PC-9 (cell line): ENCODE measurements at regions not wholly inside any gene's neighbourhood (a gene's known extent, or its start where the extent isn't known, plus 50 kb on each side); places are given as distances from the start of the nearest gene placed in this dataset.

ENCODE experiments used
- BruUV-seq: library from RNA; stranded (reverse); fragments of 400-500 nt; replicated peaks from 2 replicates; lab custom pipeline; 2021; lab: Mats Ljungman, UMichigan
- CTCF ChIA-PET: fragments of 300-600 bp; sonication (Branson Sonifier 250); formaldehyde crosslinking; loops from one replicate; lab custom pipeline; 2022; ENCODE audit warnings: antibody characterized with exemption; lab: Charles Lee
- POLR2A ChIA-PET: fragments of 300-600 bp; sonication (Branson Sonifier 250); formaldehyde crosslinking; loops from one replicate; lab custom pipeline; 2022; ENCODE audit warnings: antibody characterized with exemption; ENCODE audit not compliant: unreplicated experiment; lab: Charles Lee
- DNase-seq, 2 experiments: peaks; one replicate each; pipeline versions ENCODE4 v3.0.0 to v3.0.0-alpha.2; 2015 to 2022; ENCODE audit warnings: mixed read lengths in 1 of 2
- H2AFZ ChIP-seq: fragments of 200-600 bp; sonication (generic); 2 replicates; pipeline ENCODE4 v1.8.1; 2017; ENCODE audit warnings: antibody characterized with exemption
- H3F3A ChIP-seq: fragments of 200-600 bp; sonication (generic); 2 replicates; pipeline ENCODE4 v1.8.1; 2017; ENCODE audit warnings: antibody characterized with exemption, mild to moderate bottlenecking, low read depth; ENCODE audit not compliant: insufficient read depth
- H3K27ac ChIP-seq: fragments of 200-600 bp; sonication (generic); 2 replicates; pipeline ENCODE4 v1.6.1; 2016; ENCODE audit warnings: mixed run types
- H3K27me3 ChIP-seq: fragments of 200-600 bp; sonication (generic); 2 replicates; pipeline ENCODE4 v1.6.1; 2016; ENCODE audit warnings: low read depth, mixed run types; ENCODE audit not compliant: insufficient read depth
- H3K36me3 ChIP-seq: fragments of 200-600 bp; sonication (generic); 2 replicates; pipeline ENCODE4 v1.6.1; 2016; ENCODE audit warnings: low read depth, mixed run types
- H3K4me1 ChIP-seq: fragments of 200-600 bp; sonication (generic); replicated peaks from 2 replicates; pipeline ENCODE4 v1.6.1; 2016; ENCODE audit warnings: mixed run types; ENCODE audit not compliant: insufficient read depth
- H3K4me2 ChIP-seq: fragments of 200-600 bp; sonication (generic); 2 replicates; pipeline ENCODE4 v1.6.1; 2017; ENCODE audit warnings: mixed run types
- H3K4me3 ChIP-seq: fragments of 200-600 bp; sonication (generic); 2 replicates; pipeline ENCODE4 v1.6.1; 2016; ENCODE audit warnings: mixed run types
- H3K79me2 ChIP-seq: fragments of 200-600 bp; sonication (generic); 2 replicates; pipeline ENCODE4 v1.6.1; 2017; ENCODE audit warnings: low read depth, mixed run types
- H3K9me2 ChIP-seq: fragments of 200-600 bp; sonication (generic); 2 replicates; pipeline ENCODE4 v1.8.1; 2017; ENCODE audit warnings: mild to moderate bottlenecking; ENCODE audit not compliant: insufficient read depth
- H3K9me3 ChIP-seq: fragments of 200-600 bp; sonication (generic); 2 replicates; pipeline ENCODE4 v1.8.1; 2016; ENCODE audit warnings: low read depth; ENCODE audit not compliant: insufficient read depth
- H4K20me1 ChIP-seq: fragments of 200-600 bp; sonication (generic); 2 replicates; pipeline ENCODE4 v1.8.1; 2017; ENCODE audit not compliant: insufficient read depth
- EZH2 ChIP-seq: fragments of 200-600 bp; sonication (generic); IDR thresholded peaks from 2 replicates; pipeline ENCODE4 v1.8.0; 2017; ENCODE audit warnings: antibody characterized with exemption, low read depth
- intact Hi-C: fragments of 100-400 bp; cut with micrococcal nuclease; formaldehyde crosslinking; loops from one replicate; pipeline ENCODE4 v1.10.0; 2022; ENCODE audit not compliant: unreplicated experiment
- TF ChIP-seq, protein P1 (sequence below): fragments of 200-600 bp; sonication (generic); conservative IDR thresholded peaks from 2 replicates; pipeline ENCODE4 v1.6.1; 2017; ENCODE audit warnings: mixed run types, antibody characterized with exemption, mild to moderate bottlenecking, moderate library complexity

DNA sequence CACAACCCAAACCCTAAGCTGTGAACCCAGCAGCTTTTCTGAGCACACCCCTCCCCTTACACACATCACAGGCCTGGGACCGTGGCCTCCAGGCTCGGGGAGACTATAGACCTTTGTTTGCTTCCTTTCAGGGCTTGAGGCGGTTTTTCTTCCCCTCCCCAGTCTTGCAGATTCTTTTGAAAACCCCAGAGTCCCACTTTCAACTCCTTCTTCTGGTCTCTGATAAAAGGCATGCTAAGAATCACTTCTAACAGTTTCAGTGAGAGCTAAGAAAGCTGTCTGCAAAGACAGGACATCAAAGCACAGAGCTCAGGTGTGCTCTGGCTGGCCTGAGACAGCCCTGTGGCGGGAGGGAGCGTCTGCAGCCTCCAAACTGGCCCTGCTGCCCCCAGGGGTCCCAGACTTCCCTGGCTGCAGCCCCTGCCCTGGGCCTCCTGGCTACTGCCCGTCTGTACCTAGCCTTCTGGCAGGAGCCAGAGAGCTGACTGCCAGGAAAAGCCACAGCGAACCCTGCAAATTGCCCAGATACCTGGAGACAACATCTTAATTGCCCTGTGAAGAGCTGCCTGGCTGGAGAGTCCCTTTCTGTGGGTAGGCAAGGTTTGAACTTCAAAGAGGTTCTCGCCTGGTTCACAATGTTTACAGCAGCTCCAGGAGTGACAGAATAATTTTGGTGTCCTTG, 138.9 kb downstream of the GADD45G start:
- ChIA-PET POLR2A (no interaction called here), CTCF (interaction anchor here (0.7 kb wide), 1 partner anchor 780 kb away, joined by 3 read pairs; no protein-coding TSS in a partner anchor)
- Histone ChIP-seq H3K9me2 (no peaks in the 10 kb centered on the region), H3K27me3 (peaks cover 75% of the 10 kb centered on the region), H3K79me2 (no peaks in the 10 kb centered on the region), H3K4me3 (no peak overlapping the region), H3K4me1 (no peaks in the 10 kb centered on the region), H2AFZ (no peak overlapping the region), H3K9me3 (peaks cover 4% of the 10 kb centered on the region; the same call in 1 of the 2 replicates), H3F3A (no peaks in the 10 kb centered on the region), H3K36me3 (no peaks in the 10 kb centered on the region), H3K27ac (no peak overlapping the region), H3K4me2 (no peak overlapping the region), H4K20me1 (no peaks in the 10 kb centered on the region)
- intact Hi-C loops = no loop called here
- no peak for DNase-seq
- BruUV-seq = no TSS peak
- TF ChIP-seq, protein P1, sequence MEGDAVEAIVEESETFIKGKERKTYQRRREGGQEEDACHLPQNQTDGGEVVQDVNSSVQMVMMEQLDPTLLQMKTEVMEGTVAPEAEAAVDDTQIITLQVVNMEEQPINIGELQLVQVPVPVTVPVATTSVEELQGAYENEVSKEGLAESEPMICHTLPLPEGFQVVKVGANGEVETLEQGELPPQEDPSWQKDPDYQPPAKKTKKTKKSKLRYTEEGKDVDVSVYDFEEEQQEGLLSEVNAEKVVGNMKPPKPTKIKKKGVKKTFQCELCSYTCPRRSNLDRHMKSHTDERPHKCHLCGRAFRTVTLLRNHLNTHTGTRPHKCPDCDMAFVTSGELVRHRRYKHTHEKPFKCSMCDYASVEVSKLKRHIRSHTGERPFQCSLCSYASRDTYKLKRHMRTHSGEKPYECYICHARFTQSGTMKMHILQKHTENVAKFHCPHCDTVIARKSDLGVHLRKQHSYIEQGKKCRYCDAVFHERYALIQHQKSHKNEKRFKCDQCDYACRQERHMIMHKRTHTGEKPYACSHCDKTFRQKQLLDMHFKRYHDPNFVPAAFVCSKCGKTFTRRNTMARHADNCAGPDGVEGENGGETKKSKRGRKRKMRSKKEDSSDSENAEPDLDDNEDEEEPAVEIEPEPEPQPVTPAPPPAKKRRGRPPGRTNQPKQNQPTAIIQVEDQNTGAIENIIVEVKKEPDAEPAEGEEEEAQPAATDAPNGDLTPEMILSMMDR = no peak
- TF ChIP-seq EZH2 = no peak

DNA sequence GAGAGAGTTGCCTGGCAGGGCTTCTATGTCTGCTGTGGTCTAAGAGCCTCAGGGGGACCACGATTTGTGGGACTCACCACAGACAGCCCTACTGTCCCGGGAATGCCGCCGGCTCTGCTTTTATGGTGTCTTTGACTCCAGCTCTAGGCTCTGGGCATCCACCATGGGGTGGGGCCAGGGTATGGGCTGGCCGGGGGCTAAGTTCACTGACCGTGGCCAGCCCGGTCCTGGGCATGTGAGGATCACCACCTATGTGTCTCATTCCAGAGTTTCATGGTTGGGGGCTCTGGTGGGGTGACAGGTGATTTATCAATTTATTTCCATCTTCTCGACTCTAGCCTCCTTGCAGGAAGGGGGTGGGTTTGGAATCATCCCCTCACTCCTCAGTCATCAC, 139.4 kb downstream of the GADD45G start:
- Histone ChIP-seq H3K4me2 (no peak overlapping the region), H3K27me3 (peaks cover 70% of the 10 kb centered on the region), H3K27ac (no peak overlapping the region), H3K4me1 (no peaks in the 10 kb centered on the region), H3K9me3 (peaks cover 4% of the 10 kb centered on the region; the same call in 1 of the 2 replicates), H3K79me2 (no peaks in the 10 kb centered on the region), H2AFZ (no peak overlapping the region), H3K9me2 (no peaks in the 10 kb centered on the region), H3K4me3 (no peak overlapping the region), H4K20me1 (no peaks in the 10 kb centered on the region), H3F3A (no peaks in the 10 kb centered on the region), H3K36me3 (no peaks in the 10 kb centered on the region)
- POLR2A ChIA-PET = no interaction called here
- CTCF ChIA-PET = interaction anchor here (0.7 kb wide), 1 partner anchor 779 kb away, joined by 3 read pairs; no protein-coding TSS in a partner anchor
- DNase-seq = no peak
- no TSS peak for BruUV-seq
- no peak for TF ChIP-seq EZH2
- TF ChIP-seq, protein P1 = no peak
- intact Hi-C loops = no loop called here

DNA sequence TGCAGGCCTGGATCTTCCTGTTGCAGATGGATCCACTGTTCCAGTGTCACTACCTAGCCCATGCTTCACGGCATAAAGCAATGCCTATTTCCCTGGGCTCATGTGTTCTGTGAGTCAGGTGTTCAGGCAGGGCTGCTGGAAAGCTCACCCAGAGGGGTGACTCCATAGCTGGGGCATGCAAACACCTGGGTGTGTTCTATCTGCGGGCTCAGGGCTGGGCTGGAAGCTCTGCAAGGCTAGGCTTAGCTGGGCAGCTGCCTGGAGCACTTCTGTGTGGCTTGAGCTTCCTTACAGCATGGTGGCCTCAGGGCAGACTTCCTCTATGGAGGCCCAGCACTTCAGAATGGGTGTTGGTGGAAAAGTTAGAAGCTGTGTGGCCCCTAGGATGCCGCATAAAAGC, 139.9 kb downstream of the GADD45G start:
- H3K27me3 ChIP-seq = peaks cover 65% of the 10 kb centered on the region
- POLR2A ChIA-PET = no interaction called here
- BruUV-seq = no TSS peak
- H2AFZ ChIP-seq = no peak overlapping the region
- H4K20me1 ChIP-seq = no peaks in the 10 kb centered on the region
- no peak overlapping the region for H3K4me3 ChIP-seq
- peak in 1 of 2 experiments; percentile 6 for DNase-seq
- intact Hi-C loops = no loop called here
- CTCF ChIA-PET = no interaction called here
- H3K4me1 ChIP-seq = no peaks in the 10 kb centered on the region
- no peak overlapping the region for H3K4me2 ChIP-seq
- no peaks in the 10 kb centered on the region for H3K36me3 ChIP-seq
- H3K79me2 ChIP-seq = no peaks in the 10 kb centered on the region
- H3K9me3 ChIP-seq = peaks cover 4% of the 10 kb centered on the region; the same call in 1 of the 2 replicates
- no peaks in the 10 kb centered on the region for H3K9me2 ChIP-seq
- H3K27ac ChIP-seq = no peak overlapping the region
- TF ChIP-seq EZH2 = no peak
- TF ChIP-seq, protein P1 = no peak
- H3F3A ChIP-seq = no peaks in the 10 kb centered on the region
